Stimulated activated CD8-positive, alpha-beta memory T cell treated with anti-CD3 and anti-CD28 coated beads, Interleukin-2, amount 100 ng/mL, for 1 hour (primary cell): ENCODE measurements at regions not wholly inside any gene's neighbourhood (a gene's known extent, or its start where the extent isn't known, plus 50 kb on each side); places are given as distances from the start of the nearest gene placed in this dataset.
"Not testable (repeated sequence)": the region's sequence is repeated elsewhere in the genome, so short reads cannot be mapped to it uniquely, and the experiment has no call there.

ENCODE experiments used
- DNase-seq, 2 donors: peaks; one replicate each; pipeline ENCODE4 v3.0.0-alpha.2; 2020; ENCODE audit warnings: low read depth in 2 of 2

- DNase-seq = no peak
These were observed 52.2 kb upstream of the C10orf90 start for GRCh38 chr10:126722726-126723125.

DNA sequence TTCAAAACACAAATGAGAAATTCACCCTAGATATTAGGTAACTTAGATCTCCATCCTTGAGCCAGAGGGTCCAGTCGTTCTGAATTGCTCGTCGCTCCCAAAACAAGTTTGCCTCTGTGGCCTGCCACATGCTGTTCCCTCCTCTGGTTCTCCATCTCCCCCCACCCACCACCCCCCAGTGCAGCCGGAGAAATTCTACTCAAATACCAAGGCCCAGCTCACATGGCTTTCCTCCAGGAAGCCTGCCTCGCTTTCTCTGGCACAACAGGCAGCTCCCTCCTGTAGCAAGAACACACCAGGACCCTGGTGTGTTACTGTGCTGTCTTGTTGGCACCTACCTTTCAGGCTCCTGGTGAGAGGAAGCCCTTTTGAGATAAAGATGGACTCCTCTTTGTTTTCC is 52.7 kb upstream of the C10orf90 start:
- no peak for DNase-seq

GRCh38 chr10:126729314-126729870 is 58.9 kb upstream of the C10orf90 start:
- DNase-seq = no peak

DNA sequence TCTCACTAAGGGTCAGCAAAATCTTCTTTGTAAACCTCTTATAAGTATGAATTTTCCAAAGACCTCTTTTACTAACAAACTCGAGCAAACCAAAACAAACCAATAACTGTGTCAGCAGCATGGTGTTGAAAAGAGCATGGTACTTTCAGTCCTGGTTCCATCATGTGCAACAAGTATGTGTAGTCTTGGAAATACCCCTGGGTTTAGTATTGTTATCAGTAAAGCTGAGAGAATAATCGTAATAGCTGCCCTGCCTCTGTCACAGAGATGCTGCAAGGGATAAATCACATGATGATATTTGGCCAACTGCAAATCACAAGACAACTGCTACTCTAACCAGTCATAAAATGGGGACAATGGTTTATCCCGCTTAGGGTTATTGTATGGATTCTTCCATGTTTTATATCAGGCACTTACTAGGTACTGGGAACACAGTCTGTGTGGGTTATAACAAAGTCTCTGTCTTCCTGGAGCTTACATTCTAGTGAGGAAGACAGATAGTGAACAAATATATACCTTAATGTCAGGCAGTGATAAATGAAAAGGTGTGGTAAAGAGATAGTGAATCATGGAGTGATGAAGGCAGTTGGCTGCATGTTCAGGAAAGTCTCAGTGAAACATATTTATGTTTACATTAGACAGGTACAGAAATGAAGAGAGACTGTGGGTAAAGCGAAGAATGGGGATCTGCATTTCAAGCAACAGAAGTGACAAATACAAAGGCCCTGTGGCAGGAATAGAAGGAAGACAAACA is 60.5 kb upstream of the C10orf90 start:
- no peak for DNase-seq

GRCh38 chr10:126731610-126731990 is 61.1 kb upstream of the C10orf90 start:
- no peak for DNase-seq

GRCh38 chr10:126732308-126732707 is 61.8 kb upstream of the C10orf90 start:
- no peak for DNase-seq

DNA sequence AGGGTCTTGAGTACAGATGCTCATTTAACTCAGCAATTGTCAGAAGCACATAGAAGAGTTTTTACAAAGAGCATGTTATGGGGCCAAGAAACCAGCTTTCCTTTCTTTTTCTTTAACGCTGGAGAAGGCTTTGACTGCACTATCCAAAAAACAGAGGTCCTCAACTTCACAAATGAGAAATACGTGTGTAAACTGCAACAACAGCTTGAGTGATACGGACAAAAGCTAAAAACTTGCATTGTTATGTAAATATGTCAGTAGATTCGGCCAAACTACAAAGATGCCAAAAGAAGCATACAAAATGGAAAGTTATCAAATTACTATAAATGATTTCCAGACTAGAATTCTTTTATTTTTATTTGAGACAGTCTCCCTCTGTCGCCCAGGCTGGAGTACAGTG is 62.4 kb upstream of the C10orf90 start:
- no peak for DNase-seq

DNA sequence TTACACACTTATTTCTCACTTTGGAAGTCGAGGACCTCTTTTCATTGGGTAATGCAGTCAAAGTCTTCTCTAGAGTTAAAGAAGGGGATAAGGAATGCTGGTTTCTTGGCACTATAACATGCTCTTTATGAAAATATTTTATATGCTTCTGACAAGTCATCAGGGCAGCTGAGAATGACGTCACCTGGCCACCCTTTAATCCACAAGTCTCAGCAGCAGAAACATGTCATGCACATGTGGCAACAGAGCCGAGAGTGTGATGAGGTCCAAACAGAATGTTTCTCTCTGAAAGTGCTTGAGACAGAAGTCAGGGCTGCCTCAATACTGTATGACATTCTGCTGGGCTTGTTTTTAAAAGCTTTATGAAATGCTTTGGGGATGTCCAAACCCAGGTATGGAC is 63.5 kb upstream of the C10orf90 start:
- no peak for DNase-seq

- DNase-seq = no peak
These were observed 64.5 kb upstream of the C10orf90 start for GRCh38 chr10:126734967-126735366.

- no peak for DNase-seq
These were observed 65.6 kb upstream of the C10orf90 start for GRCh38 chr10:126736142-126736541.

DNA sequence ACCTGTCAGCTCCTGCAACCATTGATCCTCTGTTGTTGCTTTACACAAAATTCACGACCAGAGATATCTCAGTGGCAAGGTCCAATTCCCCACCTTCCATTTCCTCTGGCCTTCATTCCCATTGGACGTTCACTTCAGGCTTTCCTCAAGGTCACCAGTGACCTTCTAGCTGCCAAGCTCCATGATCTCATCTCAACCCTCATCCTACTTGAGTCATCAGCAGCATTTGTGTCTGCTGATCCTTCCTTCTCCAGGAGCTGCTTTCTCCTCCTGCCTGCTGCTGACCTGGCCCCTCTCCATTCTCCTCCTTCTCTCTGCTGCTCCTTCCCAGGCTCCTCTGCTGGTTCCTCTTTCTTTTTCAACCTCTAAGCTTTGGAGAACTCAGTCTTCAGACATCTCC is 66.2 kb upstream of the C10orf90 start:
- DNase-seq = no peak

- DNase-seq = no peak
These were observed 67.5 kb upstream of the C10orf90 start for GRCh38 chr10:126738001-126738400.

- no peak for DNase-seq
These were observed 74.1 kb upstream of the C10orf90 start for GRCh38 chr10:126744571-126744970.

DNA sequence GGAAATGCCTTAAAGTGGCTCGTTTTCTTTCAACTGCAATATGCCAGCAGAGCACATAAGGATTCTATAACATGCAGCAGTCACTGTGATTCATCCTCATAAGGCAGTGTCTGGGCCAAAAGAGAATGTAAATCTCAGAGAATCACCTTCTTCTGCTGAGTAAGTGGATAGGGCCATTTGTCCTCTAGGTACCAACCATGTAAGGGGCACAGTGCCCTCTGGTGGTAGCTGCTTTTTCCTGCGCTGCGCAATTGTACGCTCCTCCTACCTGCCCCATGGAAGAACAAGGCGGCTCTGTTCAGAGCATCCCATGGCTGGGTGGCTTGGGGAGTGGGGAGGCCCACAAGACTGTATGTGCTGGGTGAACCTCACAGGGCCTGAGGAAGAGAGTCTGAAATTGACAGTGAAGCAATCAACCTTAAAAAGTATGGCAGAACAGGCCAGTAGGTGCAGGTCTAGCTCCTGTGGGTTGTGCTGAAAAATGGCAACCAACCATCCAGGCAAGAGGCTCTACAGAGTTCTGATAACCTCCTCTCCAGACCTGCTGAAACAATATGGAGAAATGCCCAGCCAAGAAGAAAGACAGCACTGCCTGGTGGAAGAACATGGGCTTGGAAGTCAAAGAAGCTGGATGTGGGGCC is 78.6 kb upstream of the C10orf90 start:
- peak; percentile 2 to 5 for DNase-seq

DNA sequence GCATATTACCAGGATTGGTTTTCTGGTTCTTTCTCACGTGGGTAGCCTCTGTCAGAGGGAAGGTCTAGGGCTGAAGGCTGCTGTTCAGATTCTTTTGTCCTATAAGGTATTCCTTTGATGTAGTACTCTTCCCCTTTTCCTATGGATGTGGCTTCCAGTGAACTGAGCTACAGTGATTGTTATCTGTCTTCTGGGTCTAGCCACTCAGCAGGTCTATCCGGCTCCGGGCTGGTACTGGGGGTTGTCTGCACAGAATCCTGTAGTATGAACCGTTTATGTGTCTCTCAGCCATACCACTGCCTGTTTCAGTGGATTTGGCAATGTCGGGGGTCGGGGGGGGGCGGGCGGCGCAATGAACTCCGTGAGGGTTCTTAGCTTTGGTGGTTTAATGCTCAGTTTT is 84.5 kb upstream of the C10orf90 start:
- no peak for DNase-seq

GRCh38 chr10:126758867-126759266 is 88.4 kb upstream of the C10orf90 start:
- no peak for DNase-seq

- no peak for DNase-seq
These were observed 89.0 kb upstream of the C10orf90 start for GRCh38 chr10:126759531-126759930.

- not testable (repeated sequence) for DNase-seq
These were observed 96.2 kb upstream of the C10orf90 start for GRCh38 chr10:126766646-126767045.

- no peak for DNase-seq
These were observed 100.3 kb upstream of the C10orf90 start for GRCh38 chr10:126770809-126771208.

GRCh38 chr10:126776168-126776567 is 105.7 kb upstream of the C10orf90 start:
- no peak for DNase-seq

GRCh38 chr10:126777714-126778113 is 107.2 kb upstream of the C10orf90 start:
- no peak for DNase-seq

DNA sequence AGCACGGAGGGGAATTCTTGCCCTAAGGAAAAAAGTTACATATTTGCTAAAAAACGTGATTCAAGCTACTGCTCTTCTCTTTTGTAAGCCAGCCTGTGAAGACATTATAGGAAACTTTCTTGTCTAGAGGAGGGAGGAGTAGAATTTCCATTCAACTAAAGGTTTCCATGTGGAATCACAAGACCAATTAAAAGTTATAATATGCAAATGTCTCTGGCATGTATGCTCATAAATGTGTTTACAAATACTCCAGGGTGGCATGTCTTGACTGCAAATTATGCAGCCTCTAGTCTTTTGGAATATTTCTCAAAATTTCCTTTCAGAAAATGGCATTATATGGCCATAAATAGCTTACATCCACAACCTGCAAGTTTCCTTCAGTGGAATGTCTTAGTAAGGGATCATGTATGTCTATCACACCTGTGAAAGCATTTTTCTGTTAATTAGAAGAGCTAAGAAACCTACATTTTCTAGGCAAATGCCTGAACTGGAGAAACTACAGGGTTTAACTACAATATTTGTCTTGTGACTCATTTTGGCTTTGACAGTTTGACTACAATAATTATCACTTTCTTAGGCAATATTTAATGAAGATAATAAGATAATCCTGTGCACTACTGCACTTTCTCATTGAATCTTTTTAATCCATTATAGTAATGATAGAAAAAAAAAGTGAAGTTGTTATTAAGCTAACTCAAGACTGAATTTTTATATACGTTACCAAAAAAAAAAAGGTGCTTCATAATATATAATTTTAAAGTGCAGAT is 111.1 kb upstream of the C10orf90 start:
- no peak for DNase-seq
